ENCODE measurements at regions not wholly inside any gene's neighbourhood (a gene's known extent, or its start where the extent isn't known, plus 50 kb on each side); places are given as distances from the start of the nearest gene placed in this dataset.
"Not testable (repeated sequence)": the region's sequence is repeated elsewhere in the genome, so short reads cannot be mapped to it uniquely, and the experiment has no call there.

GRCh38 chrY:26167332-26167731, 545.4 kb downstream of the CDY1 start:
- DNase-seq (ENCODE audit: low spot score) = not testable (repeated sequence)

GRCh38 chrY:26179326-26179725, 557.4 kb downstream of the CDY1 start:
- DNase-seq (ENCODE audit: low spot score) = not testable (repeated sequence)

GRCh38 chrY:26224974-26225373, 603.1 kb downstream of the CDY1 start:
- not testable (repeated sequence) for DNase-seq (ENCODE audit: low spot score)

GRCh38 chrY:26225468-26225867, 603.6 kb downstream of the CDY1 start:
- not testable (repeated sequence) for DNase-seq (ENCODE audit: low spot score)

GRCh38 chrY:26240944-26241343, 619.0 kb downstream of the CDY1 start:
- not testable (repeated sequence) for DNase-seq (ENCODE audit: low spot score)

GRCh38 chrY:26254262-26254661, 632.3 kb downstream of the CDY1 start:
- DNase-seq (ENCODE audit: low spot score) = not testable (repeated sequence)

GRCh38 chrY:26265449-26265848, 643.5 kb downstream of the CDY1 start:
- DNase-seq (ENCODE audit: low spot score) = not testable (repeated sequence)

- DNase-seq (ENCODE audit: low spot score) = not testable (repeated sequence)
Measured at GRCh38 chrY:26268421-26268820, 646.5 kb downstream of the CDY1 start.

- DNase-seq (ENCODE audit: low spot score) = not testable (repeated sequence)
Measured at GRCh38 chrY:26268934-26269333, 647.0 kb downstream of the CDY1 start.

- DNase-seq (ENCODE audit: low spot score) = not testable (repeated sequence)
Measured at GRCh38 chrY:26273089-26273488, 651.2 kb downstream of the CDY1 start.

GRCh38 chrY:26306046-26306445, 684.1 kb downstream of the CDY1 start:
- not testable (repeated sequence) for DNase-seq (ENCODE audit: low spot score)

GRCh38 chrY:26306630-26307385, 684.9 kb downstream of the CDY1 start:
- DNase-seq (ENCODE audit: low spot score) = not testable (repeated sequence)

GRCh38 chrY:26308308-26308707, 686.4 kb downstream of the CDY1 start:
- DNase-seq (ENCODE audit: low spot score) = not testable (repeated sequence)

GRCh38 chrY:26315065-26315464, 693.1 kb downstream of the CDY1 start:
- DNase-seq (ENCODE audit: low spot score) = not testable (repeated sequence)

GRCh38 chrY:26319488-26320202, 697.7 kb downstream of the CDY1 start:
- not testable (repeated sequence) for DNase-seq (ENCODE audit: low spot score)

- DNase-seq (ENCODE audit: low spot score) = not testable (repeated sequence)
Measured at GRCh38 chrY:26322756-26323155, 700.8 kb downstream of the CDY1 start.

GRCh38 chrY:26352931-26353330, 731.0 kb downstream of the CDY1 start:
- peak; percentile 43 for DNase-seq (ENCODE audit: low spot score)

GRCh38 chrY:26354191-26354590, 732.3 kb downstream of the CDY1 start:
- DNase-seq (ENCODE audit: low spot score) = peak; percentile 53

GRCh38 chrY:26359869-26360268, 738.0 kb downstream of the CDY1 start:
- DNase-seq (ENCODE audit: low spot score) = not testable (repeated sequence)

- not testable (repeated sequence) for DNase-seq (ENCODE audit: low spot score)
Measured at GRCh38 chrY:26360472-26360871, 738.6 kb downstream of the CDY1 start.

GRCh38 chrY:26363442-26363841, 741.5 kb downstream of the CDY1 start:
- DNase-seq (ENCODE audit: low spot score) = not testable (repeated sequence)

GRCh38 chrY:26366091-26366490, 744.2 kb downstream of the CDY1 start:
- not testable (repeated sequence) for DNase-seq (ENCODE audit: low spot score)

GRCh38 chrY:26372480-26372879, 750.6 kb downstream of the CDY1 start:
- DNase-seq (ENCODE audit: low spot score) = not testable (repeated sequence)

Measured in putamen (tissue), 1 donor.